ENCODE measurements at regions not wholly inside any gene's neighbourhood (a gene's known extent, or its start where the extent isn't known, plus 50 kb on each side); places are given as distances from the start of the nearest gene placed in this dataset.

GRCh38 chr5:92468295-92468694, 1085.2 kb upstream of the ARRDC3 start:
- in situ Hi-C loops (cut with HindIII; ENCODE audit: low sequenced_read_pairs), result no loop called here

GRCh38 chr5:92467695-92468094, 1084.6 kb upstream of the ARRDC3 start:
- no peak for DNase-seq (ENCODE audit: low read depth)
- in situ Hi-C loops (cut with HindIII; ENCODE audit: low sequenced_read_pairs), result no loop called here
- no peak overlapping the region for H3K4me3 ChIP-seq (ENCODE audit: low read depth, low read length)
- no peak for TF ChIP-seq CTCF (IDR thresholded peaks at IDR 0.05; ENCODE audit: low read depth, low read length, missing control alignments)

More at GRCh38 chr5:92468295-92468694, 1085.2 kb upstream of the ARRDC3 start:
- TF ChIP-seq CTCF (IDR thresholded peaks at IDR 0.05; ENCODE audit: low read depth, low read length, missing control alignments), result no peak
- DNase-seq (ENCODE audit: low read depth), result no peak
- H3K4me3 ChIP-seq (ENCODE audit: low read depth, low read length), result no peak overlapping the region

DNA sequence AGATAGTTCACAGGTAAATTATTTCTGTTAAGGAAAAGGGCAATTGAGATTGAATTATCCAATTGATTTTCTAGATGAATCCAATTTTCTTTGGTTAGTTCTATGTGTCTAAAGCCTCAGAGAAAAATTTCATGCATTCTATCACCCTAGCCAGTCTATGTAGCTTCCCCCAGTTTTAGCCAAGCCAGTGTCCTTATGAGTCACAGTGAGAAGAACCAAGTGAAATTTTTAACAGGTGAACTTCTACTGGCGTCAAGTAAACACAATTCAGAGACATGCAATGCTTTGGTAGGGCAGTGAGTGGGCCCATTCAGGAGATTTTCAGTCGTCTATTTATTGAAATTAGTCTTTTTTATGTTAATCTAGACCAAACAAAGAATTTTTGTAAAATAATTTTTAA, 1077.4 kb upstream of the ARRDC3 start:
- no peak for TF ChIP-seq CTCF (IDR thresholded peaks at IDR 0.05; ENCODE audit: low read depth, low read length, missing control alignments)
- in situ Hi-C loops (cut with HindIII; ENCODE audit: low sequenced_read_pairs), result no loop called here
- DNase-seq (ENCODE audit: low read depth), result no peak
- no peak overlapping the region for H3K4me3 ChIP-seq (ENCODE audit: low read depth, low read length)

DNA sequence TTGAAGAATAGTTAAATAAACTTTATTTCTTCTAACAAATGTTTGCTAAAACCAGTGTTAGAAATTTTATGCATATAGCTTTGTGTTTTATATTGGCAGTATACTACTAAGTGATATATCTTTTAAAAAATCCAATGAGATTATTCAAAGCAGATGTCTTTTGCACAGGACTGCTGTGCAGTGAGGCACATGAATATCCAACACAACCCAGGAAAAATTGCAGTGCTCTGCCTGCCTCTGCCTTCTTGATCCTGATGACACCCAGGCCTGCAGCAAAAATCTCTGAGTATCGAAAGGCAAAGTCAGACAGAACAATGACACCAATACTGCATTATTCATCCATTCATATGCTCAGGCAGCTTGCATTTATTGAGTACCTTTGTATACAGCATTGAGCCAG, 1076.5 kb upstream of the ARRDC3 start:
- H3K4me3 ChIP-seq (ENCODE audit: low read depth, low read length), result no peak overlapping the region
- no peak for TF ChIP-seq CTCF (IDR thresholded peaks at IDR 0.05; ENCODE audit: low read depth, low read length, missing control alignments)
- in situ Hi-C loops (cut with HindIII; ENCODE audit: low sequenced_read_pairs), result no loop called here
- no peak for DNase-seq (ENCODE audit: low read depth)

DNA sequence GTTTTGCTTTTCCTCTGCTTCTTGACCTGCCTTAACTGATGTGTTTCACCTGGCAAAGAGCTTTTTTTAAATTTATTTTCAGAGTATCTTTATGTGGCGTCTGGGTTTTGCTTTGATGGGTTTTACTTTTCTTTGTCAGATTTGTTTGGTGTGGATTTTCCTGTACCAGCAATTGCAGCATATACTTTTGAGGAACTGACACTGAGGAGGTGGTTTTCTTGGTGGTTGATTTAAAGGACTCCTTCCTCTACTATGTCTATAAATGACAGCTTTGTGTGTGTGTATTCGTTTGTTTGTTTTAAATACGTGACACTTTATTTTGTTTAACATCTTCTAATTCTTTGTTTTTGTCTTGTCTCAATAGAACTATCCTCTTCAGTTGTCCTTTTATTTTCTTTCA, 1071.9 kb upstream of the ARRDC3 start:
- in situ Hi-C loops (cut with HindIII; ENCODE audit: low sequenced_read_pairs), result no loop called here
- no peak overlapping the region for H3K4me3 ChIP-seq (ENCODE audit: low read depth, low read length)
- no peak for DNase-seq (ENCODE audit: low read depth)
- no peak for TF ChIP-seq CTCF (IDR thresholded peaks at IDR 0.05; ENCODE audit: low read depth, low read length, missing control alignments)

- in situ Hi-C loops (cut with HindIII; ENCODE audit: low sequenced_read_pairs), result no loop called here
- DNase-seq (ENCODE audit: low read depth), result no peak
- H3K4me3 ChIP-seq (ENCODE audit: low read depth, low read length), result no peak overlapping the region
- no peak for TF ChIP-seq CTCF (IDR thresholded peaks at IDR 0.05; ENCODE audit: low read depth, low read length, missing control alignments)
Measured at GRCh38 chr5:92444888-92445287, 1061.8 kb upstream of the ARRDC3 start.

- in situ Hi-C loops (cut with HindIII; ENCODE audit: low sequenced_read_pairs), result no loop called here
- H3K4me3 ChIP-seq (ENCODE audit: low read depth, low read length), result no peak overlapping the region
- no peak for TF ChIP-seq CTCF (IDR thresholded peaks at IDR 0.05; ENCODE audit: low read depth, low read length, missing control alignments)
- DNase-seq (ENCODE audit: low read depth), result no peak
Measured at GRCh38 chr5:92435781-92436180, 1052.7 kb upstream of the ARRDC3 start.

All from astrocyte of the cerebellum (primary cell).